ENCODE measurements at regions not wholly inside any gene's neighbourhood (a gene's known extent, or its start where the extent isn't known, plus 50 kb on each side); places are given as distances from the start of the nearest gene placed in this dataset.

GRCh38 chr13:22642088-22642487 lies 538.7 kb upstream of the SGCG start:
- no peak for TF ChIP-seq CTCF (IDR thresholded peaks at IDR 0.05)
- no peak for TF ChIP-seq ZFX (IDR thresholded peaks at IDR 0.05; ENCODE audit: borderline replicate concordance)

DNA sequence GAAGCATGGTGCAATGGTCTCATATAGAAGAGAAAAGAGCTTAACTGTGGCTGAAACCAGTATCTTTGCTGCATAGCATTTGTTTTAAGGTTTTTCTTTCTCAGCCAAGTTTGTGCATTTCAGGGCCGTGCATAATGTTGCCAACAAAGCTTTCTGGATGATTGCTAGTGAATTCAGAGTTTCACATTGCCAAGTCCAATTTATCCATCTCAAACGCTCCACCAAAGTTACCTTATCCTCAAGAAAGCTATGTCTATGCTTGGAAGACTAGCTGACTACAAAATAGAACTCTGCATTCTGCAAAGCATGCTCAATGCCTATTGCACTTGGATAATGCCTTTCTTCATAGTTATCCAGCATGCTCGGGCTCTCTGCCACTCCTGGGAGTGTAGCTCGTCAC lies 535.8 kb upstream of the SGCG start:
- TF ChIP-seq ZFX (IDR thresholded peaks at IDR 0.05; ENCODE audit: borderline replicate concordance) (no peak), CTCF (IDR thresholded peaks at IDR 0.05) (no peak)
- H3K27ac ChIP-seq: no peak overlapping the region

More at GRCh38 chr13:22642088-22642487, 538.7 kb upstream of the SGCG start:
- H3K27ac ChIP-seq: no peak overlapping the region

- no peak overlapping the region for H3K27ac ChIP-seq
- TF ChIP-seq ZFX (IDR thresholded peaks at IDR 0.05; ENCODE audit: borderline replicate concordance) (no peak), CTCF (IDR thresholded peaks at IDR 0.05) (no peak)
Measured at GRCh38 chr13:22647156-22647850, 533.5 kb upstream of the SGCG start.

DNA sequence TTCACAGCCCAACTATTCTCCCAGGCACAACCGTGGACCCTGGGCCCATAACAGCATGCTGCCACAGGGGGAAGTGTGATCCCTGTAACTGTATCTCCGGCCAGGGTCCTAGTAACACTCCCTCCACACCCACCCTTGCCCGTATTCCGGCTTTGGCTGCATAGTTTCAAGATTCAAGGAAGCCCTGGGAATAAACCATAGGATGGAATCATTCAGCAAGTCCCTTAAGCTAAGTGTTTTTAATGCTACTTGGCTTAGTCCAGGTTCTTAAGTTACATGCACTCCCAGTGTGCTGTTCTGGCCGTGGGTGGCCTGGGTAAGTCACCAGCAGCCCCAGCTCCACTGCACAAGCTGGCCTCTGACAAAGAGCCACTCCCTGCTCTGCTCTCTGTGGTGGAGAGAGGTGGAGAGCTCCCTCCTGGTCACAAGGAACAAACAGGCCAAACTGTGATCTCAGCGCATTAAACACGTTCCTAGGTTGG lies 532.4 kb upstream of the SGCG start:
- TF ChIP-seq CTCF (IDR thresholded peaks at IDR 0.05) (no peak), ZFX (IDR thresholded peaks at IDR 0.05; ENCODE audit: borderline replicate concordance) (no peak)
- H3K27ac ChIP-seq: no peak overlapping the region

GRCh38 chr13:22652796-22653195 lies 528.0 kb upstream of the SGCG start:
- no peak overlapping the region for H3K27ac ChIP-seq
- TF ChIP-seq CTCF (IDR thresholded peaks at IDR 0.05) (no peak), ZFX (IDR thresholded peaks at IDR 0.05; ENCODE audit: borderline replicate concordance) (no peak)

- TF ChIP-seq CTCF (IDR thresholded peaks at IDR 0.05): no peak
- no peak overlapping the region for H3K27ac ChIP-seq
Measured at GRCh38 chr13:22653866-22654265, 526.9 kb upstream of the SGCG start.

DNA sequence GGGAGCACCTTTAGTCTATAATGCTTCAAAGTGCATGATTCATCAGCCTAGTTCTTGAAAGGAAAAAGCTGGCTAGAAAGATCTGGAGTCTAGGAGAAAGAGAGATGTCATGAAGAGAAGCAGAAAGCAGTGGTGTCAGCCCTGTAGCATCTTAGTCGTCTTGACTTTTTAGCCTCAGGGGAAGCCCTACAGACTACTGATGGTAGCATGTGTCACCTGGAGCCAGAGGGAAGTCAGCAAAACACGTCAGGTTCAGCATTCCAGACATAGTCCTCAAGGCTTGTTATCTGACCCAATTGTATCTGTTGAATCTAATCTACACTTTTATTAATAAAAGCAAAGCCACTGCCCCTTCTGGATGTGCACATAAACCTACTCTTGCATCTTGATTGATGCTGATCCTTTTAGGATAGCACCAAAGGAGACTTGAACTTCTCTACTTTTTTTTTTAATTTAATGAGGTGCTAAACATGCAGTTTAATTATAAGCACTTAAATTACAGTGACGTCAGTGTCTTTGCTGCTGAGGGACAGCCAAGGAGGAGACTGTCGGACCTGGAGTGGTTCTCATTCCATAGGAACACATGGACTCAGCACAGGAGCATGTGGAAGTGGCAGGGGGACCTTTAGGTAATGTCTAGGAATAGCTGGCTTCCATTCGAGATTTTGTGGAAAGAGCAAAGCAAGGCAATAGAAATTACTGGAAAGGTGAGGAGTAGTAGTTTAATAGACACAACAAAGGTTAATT lies 525.5 kb upstream of the SGCG start:
- no peak overlapping the region for H3K27ac ChIP-seq
- TF ChIP-seq ZFX (IDR thresholded peaks at IDR 0.05; ENCODE audit: borderline replicate concordance): no peak
- no peak for TF ChIP-seq CTCF (IDR thresholded peaks at IDR 0.05)

Data from 22Rv1 (cell line).